ENCODE measurements at regions not wholly inside any gene's neighbourhood (a gene's known extent, or its start where the extent isn't known, plus 50 kb on each side); places are given as distances from the start of the nearest gene placed in this dataset.

GRCh38 chr10:128924918-128925317, 542.1 kb upstream of the MGMT start:
- TF ChIP-seq, protein P1, sequence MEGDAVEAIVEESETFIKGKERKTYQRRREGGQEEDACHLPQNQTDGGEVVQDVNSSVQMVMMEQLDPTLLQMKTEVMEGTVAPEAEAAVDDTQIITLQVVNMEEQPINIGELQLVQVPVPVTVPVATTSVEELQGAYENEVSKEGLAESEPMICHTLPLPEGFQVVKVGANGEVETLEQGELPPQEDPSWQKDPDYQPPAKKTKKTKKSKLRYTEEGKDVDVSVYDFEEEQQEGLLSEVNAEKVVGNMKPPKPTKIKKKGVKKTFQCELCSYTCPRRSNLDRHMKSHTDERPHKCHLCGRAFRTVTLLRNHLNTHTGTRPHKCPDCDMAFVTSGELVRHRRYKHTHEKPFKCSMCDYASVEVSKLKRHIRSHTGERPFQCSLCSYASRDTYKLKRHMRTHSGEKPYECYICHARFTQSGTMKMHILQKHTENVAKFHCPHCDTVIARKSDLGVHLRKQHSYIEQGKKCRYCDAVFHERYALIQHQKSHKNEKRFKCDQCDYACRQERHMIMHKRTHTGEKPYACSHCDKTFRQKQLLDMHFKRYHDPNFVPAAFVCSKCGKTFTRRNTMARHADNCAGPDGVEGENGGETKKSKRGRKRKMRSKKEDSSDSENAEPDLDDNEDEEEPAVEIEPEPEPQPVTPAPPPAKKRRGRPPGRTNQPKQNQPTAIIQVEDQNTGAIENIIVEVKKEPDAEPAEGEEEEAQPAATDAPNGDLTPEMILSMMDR (conservative IDR thresholded peaks at IDR 0.05; ENCODE audit: low read depth, low read length): no peak
- no peak for TF ChIP-seq EZH2phosphoT487 (IDR thresholded peaks at IDR 0.05; ENCODE audit: borderline replicate concordance, low read length)

All from PC-3 (cell line).